ENCODE measurements at regions not wholly inside any gene's neighbourhood (a gene's known extent, or its start where the extent isn't known, plus 50 kb on each side); places are given as distances from the start of the nearest gene placed in this dataset.
"Not testable (repeated sequence)": the region's sequence is repeated elsewhere in the genome, so short reads cannot be mapped to it uniquely, and the experiment has no call there.

- no peak overlapping the region for H3K4me3 ChIP-seq (ENCODE audit: low read depth, low read length)
- TF ChIP-seq, protein P1, sequence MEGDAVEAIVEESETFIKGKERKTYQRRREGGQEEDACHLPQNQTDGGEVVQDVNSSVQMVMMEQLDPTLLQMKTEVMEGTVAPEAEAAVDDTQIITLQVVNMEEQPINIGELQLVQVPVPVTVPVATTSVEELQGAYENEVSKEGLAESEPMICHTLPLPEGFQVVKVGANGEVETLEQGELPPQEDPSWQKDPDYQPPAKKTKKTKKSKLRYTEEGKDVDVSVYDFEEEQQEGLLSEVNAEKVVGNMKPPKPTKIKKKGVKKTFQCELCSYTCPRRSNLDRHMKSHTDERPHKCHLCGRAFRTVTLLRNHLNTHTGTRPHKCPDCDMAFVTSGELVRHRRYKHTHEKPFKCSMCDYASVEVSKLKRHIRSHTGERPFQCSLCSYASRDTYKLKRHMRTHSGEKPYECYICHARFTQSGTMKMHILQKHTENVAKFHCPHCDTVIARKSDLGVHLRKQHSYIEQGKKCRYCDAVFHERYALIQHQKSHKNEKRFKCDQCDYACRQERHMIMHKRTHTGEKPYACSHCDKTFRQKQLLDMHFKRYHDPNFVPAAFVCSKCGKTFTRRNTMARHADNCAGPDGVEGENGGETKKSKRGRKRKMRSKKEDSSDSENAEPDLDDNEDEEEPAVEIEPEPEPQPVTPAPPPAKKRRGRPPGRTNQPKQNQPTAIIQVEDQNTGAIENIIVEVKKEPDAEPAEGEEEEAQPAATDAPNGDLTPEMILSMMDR (IDR thresholded peaks at IDR 0.05; ENCODE audit: low read depth, low read length, missing control alignments): no peak
- no peak for DNase-seq (ENCODE audit: low read depth)
These were observed 231.9 kb upstream of the COX10 start for GRCh38 chr17:13837417-13837816.

GRCh38 chr17:13840254-13840653 lies 229.1 kb upstream of the COX10 start:
- no peak for DNase-seq (ENCODE audit: low read depth)
- TF ChIP-seq, protein P1 (IDR thresholded peaks at IDR 0.05; ENCODE audit: low read depth, low read length, missing control alignments): no peak
- H3K4me3 ChIP-seq (ENCODE audit: low read depth, low read length): no peak overlapping the region

DNA sequence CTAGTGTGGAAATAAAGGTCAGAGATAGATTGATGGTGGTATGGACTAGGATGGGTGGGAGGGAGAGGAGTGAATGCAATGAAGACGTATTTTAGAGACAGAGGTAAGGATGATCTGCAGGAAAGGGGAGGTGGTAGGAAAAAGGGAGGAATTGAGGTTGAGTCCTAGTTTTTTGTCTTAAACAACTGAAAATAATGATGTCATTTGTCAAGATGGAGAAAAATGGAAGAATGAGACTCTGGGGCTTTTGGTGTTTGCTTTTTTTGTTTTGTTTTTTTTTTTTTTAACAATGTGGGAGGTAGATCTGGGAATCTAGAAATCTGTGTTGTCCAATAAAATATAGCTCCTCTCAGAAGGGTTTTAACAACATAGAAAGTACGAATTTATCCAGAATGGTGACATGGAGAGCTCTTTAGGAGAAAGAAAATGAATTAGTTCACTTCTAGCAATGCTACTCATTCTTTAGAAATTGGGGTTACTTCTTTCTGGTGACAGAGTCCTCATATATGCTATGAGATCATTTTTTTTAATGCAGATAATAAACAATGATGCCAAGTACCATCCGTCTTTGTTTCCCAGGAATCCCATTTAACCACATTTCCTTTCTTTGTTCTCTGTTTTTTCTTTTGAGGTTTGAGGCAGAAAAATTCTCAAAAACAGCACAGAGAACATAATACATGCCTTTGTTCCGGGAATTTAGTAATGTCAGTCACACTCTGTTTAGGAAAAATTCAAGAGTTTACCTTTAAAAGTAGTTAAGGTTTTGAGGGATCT lies 225.3 kb upstream of the COX10 start:
- H3K4me3 ChIP-seq (ENCODE audit: low read depth, low read length): no peak overlapping the region
- TF ChIP-seq, protein P1 (IDR thresholded peaks at IDR 0.05; ENCODE audit: low read depth, low read length, missing control alignments): no peak
- DNase-seq (ENCODE audit: low read depth): no peak

DNA sequence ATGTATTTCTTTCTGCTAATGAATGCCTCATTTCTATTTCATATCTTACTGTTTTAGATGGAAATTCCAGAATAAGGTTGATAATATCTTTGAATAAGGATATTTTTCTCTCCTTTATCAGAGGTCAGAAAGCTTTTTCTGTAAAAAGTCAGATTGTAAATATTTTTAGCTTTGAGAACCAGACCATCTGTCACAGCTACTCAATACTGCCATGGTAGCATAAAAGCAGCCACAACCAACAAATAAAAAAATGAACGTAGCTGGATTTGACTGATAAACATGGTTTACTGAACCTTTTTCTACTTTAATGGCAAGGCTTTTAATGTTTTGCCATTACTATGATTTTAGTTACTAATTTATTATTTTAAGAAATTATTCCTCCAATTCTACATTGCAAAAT lies 217.4 kb upstream of the COX10 start:
- H3K4me3 ChIP-seq (ENCODE audit: low read depth, low read length): no peak overlapping the region
- DNase-seq (ENCODE audit: low read depth): no peak
- TF ChIP-seq, protein P1 (IDR thresholded peaks at IDR 0.05; ENCODE audit: low read depth, low read length, missing control alignments): no peak

DNA sequence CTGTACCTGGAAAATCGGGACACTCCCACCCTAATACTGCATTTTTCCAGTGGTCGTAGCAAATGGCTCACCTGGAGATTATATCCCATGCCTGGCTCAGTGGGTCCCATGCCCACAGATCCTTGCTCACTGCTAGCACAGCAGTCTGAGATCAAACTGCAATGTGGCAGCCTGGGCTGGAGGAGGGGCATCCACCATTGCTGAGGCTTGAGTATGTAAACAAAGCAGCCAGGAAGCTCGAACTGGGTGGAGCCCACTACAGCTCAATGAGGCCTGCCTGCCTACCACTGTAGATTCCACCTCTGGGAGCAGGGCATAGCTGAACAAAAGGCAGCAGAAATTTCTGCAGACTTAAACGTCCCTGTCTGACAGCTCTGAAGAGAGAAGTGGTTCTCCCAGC lies 213.6 kb upstream of the COX10 start:
- DNase-seq (ENCODE audit: low read depth); H3K4me3 ChIP-seq (ENCODE audit: low read depth, low read length): not testable (repeated sequence)

GRCh38 chr17:13862346-13862745 lies 207.0 kb upstream of the COX10 start:
- H3K4me3 ChIP-seq (ENCODE audit: low read depth, low read length): no peak overlapping the region
- DNase-seq (ENCODE audit: low read depth): no peak
- TF ChIP-seq, protein P1 (IDR thresholded peaks at IDR 0.05; ENCODE audit: low read depth, low read length, missing control alignments): no peak

GRCh38 chr17:13863436-13863835 lies 205.9 kb upstream of the COX10 start:
- H3K4me3 ChIP-seq (ENCODE audit: low read depth, low read length): no peak overlapping the region
- TF ChIP-seq, protein P1 (IDR thresholded peaks at IDR 0.05; ENCODE audit: low read depth, low read length, missing control alignments): no peak
- no peak for DNase-seq (ENCODE audit: low read depth)
